HG03460 (cell line): ENCODE measurements at regions not wholly inside any gene's neighbourhood (a gene's known extent, or its start where the extent isn't known, plus 50 kb on each side); places are given as distances from the start of the nearest gene placed in this dataset.

ENCODE experiments used
- ATAC-seq: cut with Tn5 transposase; IDR thresholded peaks from one replicate; pipeline ENCODE4 v1.9.1; 2021; ENCODE audit not compliant: unreplicated experiment

DNA sequence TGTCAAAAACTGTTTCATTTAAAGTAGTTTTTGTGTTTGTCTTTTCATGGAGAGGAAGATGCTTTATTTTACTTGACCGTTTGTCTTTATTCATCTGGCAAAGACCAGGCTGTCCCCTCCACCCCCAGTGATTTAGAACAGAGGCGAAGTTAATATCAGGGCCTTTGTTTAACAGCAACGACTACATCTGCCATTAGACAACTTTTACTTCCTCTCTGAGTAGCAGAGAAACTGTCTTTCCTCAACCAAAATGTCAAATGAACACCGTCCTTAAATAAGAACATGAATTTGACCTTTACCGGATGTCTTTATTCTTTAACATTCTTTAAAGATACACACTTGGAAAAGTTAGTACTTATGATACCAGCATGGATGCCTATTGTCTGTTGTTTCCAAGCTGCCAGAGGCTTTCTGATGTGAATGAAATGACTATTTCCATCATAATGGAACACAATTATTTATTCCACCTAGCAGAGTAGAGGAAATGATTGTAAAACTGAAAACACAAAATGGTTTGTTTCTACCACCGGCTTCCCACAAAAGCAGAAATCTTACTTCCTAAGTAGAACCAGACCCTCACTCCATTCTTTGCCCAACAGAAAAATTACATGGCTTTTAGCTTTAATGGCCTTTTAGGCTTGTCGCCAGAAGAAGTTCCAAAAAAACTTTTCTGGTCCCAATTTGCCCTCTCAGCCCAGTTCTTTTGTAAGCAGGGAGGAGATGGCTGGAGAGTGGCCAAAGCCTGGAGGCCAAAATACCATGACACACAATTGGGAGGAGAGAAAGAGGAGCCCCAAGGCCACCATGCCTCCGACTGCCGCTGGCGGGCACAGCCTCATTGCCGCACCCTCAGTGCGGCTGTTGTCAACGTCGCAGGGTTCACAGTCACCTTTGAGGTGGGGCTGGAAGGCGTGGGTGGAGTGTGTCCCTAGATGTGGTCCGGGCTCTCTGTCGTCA is 168.5 kb downstream of the TEX36 start:
- no peak for ATAC-seq

GRCh38 chr10:125513429-125514182 is 169.4 kb downstream of the TEX36 start:
- no peak for ATAC-seq

DNA sequence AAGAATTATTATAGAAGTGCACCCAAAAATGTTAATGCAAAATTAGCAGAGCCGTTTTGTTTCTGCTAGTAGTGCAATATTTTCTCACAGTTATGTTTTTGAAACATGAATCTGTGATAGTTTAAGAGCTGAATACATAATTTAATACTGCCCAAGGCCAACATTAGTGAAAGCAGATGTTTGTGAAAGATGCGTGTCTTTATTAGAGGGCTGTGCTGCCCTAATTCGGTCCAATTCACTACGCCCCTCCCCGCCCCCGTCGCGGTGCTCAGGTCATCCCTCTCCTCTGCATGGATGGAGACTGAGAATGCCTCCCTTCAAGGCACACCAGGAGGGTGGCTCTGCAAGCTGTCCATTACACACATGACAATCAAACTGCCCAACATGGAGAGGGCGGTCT is 172.0 kb downstream of the TEX36 start:
- ATAC-seq: no peak

DNA sequence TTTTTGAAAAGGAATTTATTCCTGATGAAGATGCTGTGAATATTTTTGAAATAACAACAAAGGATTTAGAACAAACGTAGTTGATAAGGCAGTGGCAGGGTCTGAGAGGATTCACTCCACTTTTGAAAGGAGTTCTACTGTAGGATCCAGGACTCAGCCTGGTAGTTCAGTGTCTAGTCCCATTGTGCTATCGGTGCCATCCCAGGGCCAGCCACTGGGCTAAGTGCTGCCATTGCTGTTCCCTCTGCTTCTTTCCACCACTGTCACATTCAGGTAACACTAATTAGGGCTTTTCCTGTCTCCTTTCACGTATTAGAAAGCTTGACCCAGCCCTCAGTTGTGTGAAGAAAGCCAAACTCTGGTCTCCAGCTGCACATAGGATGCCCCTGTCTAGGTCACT is 177.3 kb downstream of the TEX36 start:
- ATAC-seq: no peak

DNA sequence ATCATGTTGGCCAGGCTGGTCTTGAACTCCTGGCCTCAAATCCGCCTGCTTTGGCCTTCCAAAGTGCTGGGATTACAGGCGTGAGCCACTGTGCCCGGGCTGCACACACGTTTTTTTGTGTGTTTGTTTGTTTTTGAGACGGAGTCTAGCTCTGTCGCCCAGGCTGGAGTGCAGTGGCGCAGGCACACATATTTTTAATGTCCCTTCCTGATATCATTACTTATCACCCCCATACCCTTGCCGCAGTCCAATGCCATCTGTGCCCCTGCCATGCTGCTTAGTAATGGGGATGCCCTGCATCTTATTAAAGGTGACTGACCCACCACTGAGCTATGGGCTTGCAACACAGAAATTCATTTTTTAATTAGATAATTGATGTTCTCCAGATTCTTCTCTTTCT is 180.7 kb downstream of the TEX36 start:
- no peak for ATAC-seq

DNA sequence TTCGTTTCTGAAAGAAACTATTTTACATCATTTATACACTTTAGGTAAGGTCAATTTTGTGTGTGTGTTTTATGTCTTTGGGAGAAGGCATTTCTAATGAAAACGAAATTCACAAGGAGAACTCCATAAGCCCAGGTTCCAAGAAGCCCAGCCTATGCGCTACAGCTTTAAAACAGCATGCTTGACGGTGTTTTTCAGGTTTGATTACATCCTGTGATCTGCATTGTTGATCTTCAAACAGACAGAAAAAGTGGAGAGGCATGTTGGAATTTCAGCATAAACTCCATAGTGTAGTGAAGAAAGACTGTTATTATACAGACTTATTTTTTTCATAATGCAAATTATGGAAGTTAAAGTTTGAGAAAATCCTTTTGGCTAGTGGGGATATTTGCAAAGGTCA is 187.6 kb downstream of the TEX36 start:
- ATAC-seq: no peak

GRCh38 chr10:125494651-125495239 is 188.2 kb downstream of the TEX36 start:
- ATAC-seq: no peak

DNA sequence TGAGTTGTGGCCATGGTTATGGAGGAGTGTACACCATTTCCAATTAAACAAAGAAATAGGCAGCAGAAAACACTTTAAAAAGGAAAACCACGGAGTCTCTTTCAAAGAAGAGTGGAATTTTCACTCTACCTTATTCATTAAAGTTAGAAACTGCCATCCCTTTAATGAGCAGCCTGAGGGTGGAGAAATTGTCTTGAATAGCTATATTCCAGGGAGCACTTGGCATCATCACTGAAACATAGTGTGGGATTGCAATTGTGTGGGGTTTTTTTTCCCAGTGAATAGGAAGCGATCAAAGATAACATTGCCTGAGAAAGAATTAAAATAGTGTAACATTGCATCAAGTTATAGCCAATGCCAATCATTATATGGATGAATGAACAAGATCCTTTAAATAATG is 191.6 kb downstream of the TEX36 start:
- ATAC-seq: no peak

DNA sequence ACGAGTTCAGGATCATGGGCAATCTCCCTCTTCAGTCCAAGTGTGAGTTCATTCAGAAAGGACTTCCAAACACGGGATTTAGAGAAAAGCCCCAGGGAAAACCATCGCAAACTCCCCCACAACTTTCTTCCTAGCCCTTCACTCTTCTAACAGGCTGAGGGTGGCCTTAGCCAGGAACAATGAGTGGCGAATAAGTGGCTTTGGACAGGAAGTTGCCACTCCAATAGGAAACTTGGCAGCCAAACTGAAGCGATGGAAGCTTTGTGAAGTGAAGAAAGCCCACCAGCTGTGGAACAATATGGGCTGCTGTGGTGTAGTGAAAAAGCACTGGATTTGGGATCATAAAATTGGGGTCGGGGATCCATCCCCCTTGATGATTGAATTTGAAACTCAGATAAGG is 193.2 kb downstream of the TEX36 start:
- ATAC-seq: no peak

DNA sequence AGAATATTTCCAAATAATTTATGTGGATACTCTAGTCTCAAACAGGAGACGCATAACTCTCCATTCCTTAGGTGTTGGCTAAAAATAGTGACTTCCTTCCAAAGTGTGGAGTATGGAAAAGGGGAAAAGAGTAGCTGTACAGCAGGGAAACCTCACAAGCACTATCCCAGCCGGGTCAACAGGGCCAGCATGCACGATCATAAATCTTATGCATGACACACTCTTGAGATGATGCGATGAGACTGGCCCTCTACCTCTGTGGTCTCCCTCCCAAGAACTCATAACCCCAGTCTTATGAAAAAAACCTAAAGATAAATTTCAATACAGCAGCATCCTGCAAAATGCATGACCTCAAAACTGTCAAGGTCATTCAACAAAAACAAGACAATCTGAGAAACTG is 197.3 kb downstream of the TEX36 start:
- no peak for ATAC-seq

GRCh38 chr10:125484035-125484732 is 198.8 kb downstream of the TEX36 start:
- no peak for ATAC-seq

- ATAC-seq: no peak
These were observed 200.3 kb downstream of the TEX36 start for GRCh38 chr10:125482637-125483036.

GRCh38 chr10:125482108-125482507 is 200.9 kb downstream of the TEX36 start:
- no peak for ATAC-seq

- no peak for ATAC-seq
These were observed 203.9 kb downstream of the TEX36 start for GRCh38 chr10:125479059-125479458.

DNA sequence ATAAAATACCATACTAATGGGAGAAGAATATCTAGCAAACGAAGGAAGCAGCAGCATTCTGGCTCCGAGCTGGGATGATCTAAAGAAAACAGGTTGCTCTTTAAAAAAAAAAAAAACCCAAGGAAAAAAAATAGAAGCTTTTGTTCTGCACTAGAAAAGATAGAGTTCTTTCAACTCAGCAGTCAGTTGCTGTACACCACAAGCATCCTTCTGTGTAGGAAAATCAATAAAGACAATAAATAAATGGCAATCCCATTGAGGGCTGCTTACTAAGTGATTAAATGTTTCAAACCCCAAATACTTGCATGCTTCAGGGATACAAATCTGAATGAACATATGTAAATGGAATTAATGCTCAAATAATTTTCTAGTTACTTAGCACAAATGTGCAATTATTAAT is 207.1 kb downstream of the TEX36 start:
- ATAC-seq: no peak

- no peak for ATAC-seq
These were observed 209.7 kb downstream of the TEX36 start for GRCh38 chr10:125473143-125473793.

- ATAC-seq: no peak
These were observed 210.9 kb downstream of the TEX36 start for GRCh38 chr10:125472010-125472607.

- no peak for ATAC-seq
These were observed 214.7 kb downstream of the TEX36 start for GRCh38 chr10:125468278-125468677.

- ATAC-seq: no peak
These were observed 216.3 kb downstream of the TEX36 start for GRCh38 chr10:125466685-125467084.

DNA sequence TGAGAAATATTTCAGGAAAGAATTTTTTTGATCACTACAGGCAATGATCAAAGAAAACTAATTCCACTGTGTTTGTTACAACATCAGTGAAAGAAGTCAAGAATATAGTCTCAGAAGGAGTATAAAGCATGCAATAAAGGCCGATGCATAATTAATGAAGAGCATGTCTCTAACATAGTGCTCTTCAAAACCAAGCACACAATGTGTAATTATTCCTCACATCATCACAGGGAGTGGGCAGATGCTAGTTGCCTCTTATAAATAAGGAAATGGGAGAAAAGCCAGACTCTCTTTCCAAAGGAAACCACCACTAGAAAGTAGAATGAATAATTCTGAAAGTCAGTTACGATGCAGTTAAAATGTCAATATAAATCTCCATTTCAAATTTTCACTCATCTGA is 220.1 kb downstream of the TEX36 start:
- no peak for ATAC-seq
